ENCODE measurements at regions not wholly inside any gene's neighbourhood (a gene's known extent, or its start where the extent isn't known, plus 50 kb on each side); places are given as distances from the start of the nearest gene placed in this dataset.

- RAD21 ChIA-PET (ENCODE audit: unreplicated experiment) = no interaction called here
Observed at GRCh38 chr5:60209146-60209840, 315.8 kb upstream of the PDE4D start.

GRCh38 chr5:60208716-60209115 lies 315.2 kb upstream of the PDE4D start:
- no peaks in the 10 kb centered on the region for H3K4me1 ChIP-seq (ENCODE audit: control insufficient read depth, insufficient read depth, low read length)
- in situ Hi-C loops (cut with MboI) (no loop called here), intact Hi-C loops (cut with micrococcal nuclease; ENCODE audit: unreplicated experiment) (loop anchor here (5.0 kb wide), 1 partner anchor 174 kb away; no protein-coding TSS in a partner anchor)
- no TSS peak for BruUV-seq (replicated peaks)
- no peaks in the 10 kb centered on the region for H3K27me3 ChIP-seq (replicated peaks in 1 of 2; ENCODE audit: control insufficient read depth in 2 of 2, insufficient read depth in 2 of 2, low read length in 1 of 2)
- H3K4me2 ChIP-seq (ENCODE audit: control insufficient read depth, insufficient read depth) = no peak overlapping the region
- no peak overlapping the region for H3K27ac ChIP-seq (ENCODE audit: control insufficient read depth, insufficient read depth)
- H3K36me3 ChIP-seq (ENCODE audit: control insufficient read depth in 2 of 2, insufficient read depth in 2 of 2, low read length in 1 of 2) = no peaks in the 10 kb centered on the region
- ATAC-seq (no peak), DNase-seq (ENCODE audit: low read depth, low spot score) (no peak), FAIRE-seq (no peak)
- ChIA-PET SMC1A (ENCODE audit: uncharacterized antibody, unreplicated experiment) (interaction anchor here (0.7 to 1.0 kb wide), 2 partner anchors 8 to 381 kb away, joined by 3 read pairs; no protein-coding TSS in a partner anchor), POLR2A (no interaction called here), RAD21 (ENCODE audit: unreplicated experiment) (no interaction called here), CTCF (no interaction called here)
- H3K9ac ChIP-seq (ENCODE audit: control insufficient read depth, insufficient read depth, low read length) = no peak overlapping the region
- 78% methylated on average over 3 of the region's 3 CpGs for WGBS (ENCODE audit: insufficient coverage, insufficient replicate concordance, low lambda C conversion rate, missing lambda C conversion rate)
- no peaks in the 10 kb centered on the region for H4K20me1 ChIP-seq (ENCODE audit: control insufficient read depth, insufficient read depth)
- H2AFZ ChIP-seq (ENCODE audit: control insufficient read depth, low read depth, low read length) = no peak overlapping the region
- H3K4me3 ChIP-seq = no peak overlapping the region
- H3K79me2 ChIP-seq (ENCODE audit: control insufficient read depth, insufficient read depth, low read length) = no peaks in the 10 kb centered on the region
- no peaks in the 10 kb centered on the region for H3K9me3 ChIP-seq (replicated peaks; ENCODE audit: control insufficient read depth, insufficient read depth, low read length)
- TF ChIP-seq NRF1 (conservative IDR thresholded peaks at IDR 0.05; ENCODE audit: low read depth, low read length) = no peak
- TF ChIP-seq GABPA (IDR thresholded peaks at IDR 0.05; ENCODE audit: low read depth) = no peak
- no peak for TF ChIP-seq NR2C2 (IDR thresholded peaks at IDR 0.05; ENCODE audit: borderline replicate concordance, control insufficient read depth, insufficient read length, low read depth)
- no peak for TF ChIP-seq SMAD1 (IDR thresholded peaks at IDR 0.05; ENCODE audit: low read depth, partially characterized antibody)
- no peak for TF ChIP-seq BMI1 (IDR thresholded peaks at IDR 0.05; ENCODE audit: borderline replicate concordance)
- no peak for TF ChIP-seq KDM1A (IDR thresholded peaks at IDR 0.05; ENCODE audit: borderline replicate concordance)
- no peak for TF ChIP-seq PAX5 (IDR thresholded peaks at IDR 0.05; ENCODE audit: borderline replicate concordance, low read depth, low read length)
- no peak for TF ChIP-seq GATAD2B (conservative IDR thresholded peaks at IDR 0.05; ENCODE audit: low read depth)
- TF ChIP-seq USF1 (IDR thresholded peaks at IDR 0.05; ENCODE audit: borderline replicate concordance, extremely low read length, insufficient read depth, low read depth, low read length) = no peak
- no peak for TF ChIP-seq RUNX3 (IDR thresholded peaks at IDR 0.05; ENCODE audit: low read length)
- TF ChIP-seq BRCA1 (IDR thresholded peaks at IDR 0.05; ENCODE audit: low read depth, low read length) = no peak
- TF ChIP-seq NR2F1 (conservative IDR thresholded peaks at IDR 0.05) = no peak
- no peak for TF ChIP-seq TARDBP (IDR thresholded peaks at IDR 0.05; ENCODE audit: borderline replicate concordance)
- no peak for TF ChIP-seq NFYB (IDR thresholded peaks at IDR 0.05; ENCODE audit: insufficient read depth, low read depth, low read length)
- TF ChIP-seq EGR1 (IDR thresholded peaks at IDR 0.05; ENCODE audit: borderline replicate concordance in 1 of 2, low read depth in 2 of 2, low read length in 2 of 2) = no peak
- TF ChIP-seq MTA2 (IDR thresholded peaks at IDR 0.05; ENCODE audit: low read depth) = no peak

More at GRCh38 chr5:60209146-60209840, 315.8 kb upstream of the PDE4D start:
- Histone ChIP-seq H3K79me2 (ENCODE audit: control insufficient read depth, insufficient read depth, low read length) (no peaks in the 10 kb centered on the region), H3K27me3 (replicated peaks in 1 of 2; ENCODE audit: control insufficient read depth in 2 of 2, insufficient read depth in 2 of 2, low read length in 1 of 2) (no peaks in the 10 kb centered on the region), H3K4me1 (ENCODE audit: control insufficient read depth, insufficient read depth, low read length) (no peaks in the 10 kb centered on the region), H3K9me3 (replicated peaks; ENCODE audit: control insufficient read depth, insufficient read depth, low read length) (no peaks in the 10 kb centered on the region), H3K27ac (ENCODE audit: control insufficient read depth, insufficient read depth) (no peak overlapping the region), H3K4me3 (no peak overlapping the region), H3K36me3 (ENCODE audit: control insufficient read depth in 2 of 2, insufficient read depth in 2 of 2, low read length in 1 of 2) (no peaks in the 10 kb centered on the region), H3K4me2 (ENCODE audit: control insufficient read depth, insufficient read depth) (no peak overlapping the region), H4K20me1 (ENCODE audit: control insufficient read depth, insufficient read depth) (no peaks in the 10 kb centered on the region), H2AFZ (ENCODE audit: control insufficient read depth, low read depth, low read length) (no peak overlapping the region), H3K9ac (ENCODE audit: control insufficient read depth, insufficient read depth, low read length) (no peak overlapping the region)
- BruUV-seq (replicated peaks) = no TSS peak
- CTCF ChIA-PET = interaction anchor here (1.4 kb wide), 1 partner anchor 10 kb away, joined by 3 read pairs; no protein-coding TSS in a partner anchor
- in situ Hi-C loops (cut with MboI) (no loop called here), intact Hi-C loops (cut with micrococcal nuclease; ENCODE audit: unreplicated experiment) (loop anchor here (5.0 kb wide), 1 partner anchor 173 kb away; no protein-coding TSS in a partner anchor)
- SMC1A ChIA-PET (ENCODE audit: uncharacterized antibody, unreplicated experiment) = interaction anchor here (0.7 to 1.4 kb wide), 3 partner anchors 9 to 381 kb away, joined by 3 to 6 read pairs (median 3); no protein-coding TSS in a partner anchor
- POLR2A ChIA-PET = no interaction called here
- WGBS (ENCODE audit: insufficient coverage, insufficient replicate concordance, low lambda C conversion rate, missing lambda C conversion rate) = 21% methylated on average over 5 of the region's 5 CpGs
- no peak for TF ChIP-seq NR2F1 (conservative IDR thresholded peaks at IDR 0.05)
- DNase-seq (ENCODE audit: low read depth, low spot score) (no peak), FAIRE-seq (no peak), ATAC-seq (no peak)
